ENCODE measurements at regions not wholly inside any gene's neighbourhood (a gene's known extent, or its start where the extent isn't known, plus 50 kb on each side); places are given as distances from the start of the nearest gene placed in this dataset.

- no peak for TF ChIP-seq CTCF (IDR thresholded peaks at IDR 0.05 in 2 of 3, conservative IDR thresholded peaks at IDR 0.05 in 1 of 3; ENCODE audit: borderline replicate concordance in 1 of 3, insufficient read depth in 1 of 3, low read depth in 2 of 3, low read length in 2 of 3)
- no peak for TF ChIP-seq SRF (IDR thresholded peaks at IDR 0.05; ENCODE audit: low read depth)
Observed at GRCh38 chr3:66598168-66598567, 97.3 kb upstream of the LRIG1 start.

Measured in HCT116 (cell line).